COLO668 (cell line): ENCODE measurements at regions not wholly inside any gene's neighbourhood (a gene's known extent, or its start where the extent isn't known, plus 50 kb on each side); places are given as distances from the start of the nearest gene placed in this dataset.

Experiments used
- DNase-seq: peaks from one replicate; lab custom pipeline; 2025; ENCODE audit not compliant: unreplicated experiment; lab: John Stamatoyannopoulos, UW

DNA sequence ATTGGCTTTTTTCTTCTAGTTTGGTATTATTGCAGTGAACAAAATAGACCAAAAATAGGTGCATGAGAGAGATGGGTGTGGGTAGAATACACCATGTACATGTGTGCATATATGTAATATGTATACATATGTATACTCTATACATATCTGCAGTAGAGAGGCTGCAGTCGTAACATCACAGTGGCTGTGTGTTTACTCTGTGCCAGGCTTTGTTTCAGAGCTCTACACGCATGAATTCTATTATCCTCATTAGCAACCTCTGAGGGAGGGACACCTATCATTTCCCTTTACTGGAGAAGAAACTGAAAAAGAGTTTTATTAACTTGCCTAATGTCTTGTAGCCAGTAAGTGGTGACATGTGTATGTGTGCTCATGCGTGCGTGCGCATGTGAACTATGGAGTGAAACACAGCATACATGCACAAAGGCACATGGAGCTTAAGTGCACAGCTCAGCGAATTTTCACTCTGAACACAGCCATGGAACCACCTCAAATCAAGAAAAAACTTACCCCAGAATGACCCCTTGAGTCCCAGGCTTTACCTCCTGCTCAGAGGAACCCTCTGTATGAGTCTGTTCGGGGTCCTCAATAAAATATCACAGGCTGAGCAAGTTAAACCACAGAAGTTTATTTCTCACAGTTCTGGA is 452.5 kb downstream of the CDH26 start:
- no peak for DNase-seq

GRCh38 chr20:60411813-60412212 is 453.6 kb downstream of the CDH26 start:
- DNase-seq: no peak

- no peak for DNase-seq
These were observed 462.5 kb downstream of the CDH26 start for GRCh38 chr20:60420676-60421229.

- no peak for DNase-seq
These were observed 464.6 kb downstream of the CDH26 start for GRCh38 chr20:60422848-60423247.

- DNase-seq: no peak
These were observed 466.2 kb downstream of the CDH26 start for GRCh38 chr20:60424267-60424902.

DNA sequence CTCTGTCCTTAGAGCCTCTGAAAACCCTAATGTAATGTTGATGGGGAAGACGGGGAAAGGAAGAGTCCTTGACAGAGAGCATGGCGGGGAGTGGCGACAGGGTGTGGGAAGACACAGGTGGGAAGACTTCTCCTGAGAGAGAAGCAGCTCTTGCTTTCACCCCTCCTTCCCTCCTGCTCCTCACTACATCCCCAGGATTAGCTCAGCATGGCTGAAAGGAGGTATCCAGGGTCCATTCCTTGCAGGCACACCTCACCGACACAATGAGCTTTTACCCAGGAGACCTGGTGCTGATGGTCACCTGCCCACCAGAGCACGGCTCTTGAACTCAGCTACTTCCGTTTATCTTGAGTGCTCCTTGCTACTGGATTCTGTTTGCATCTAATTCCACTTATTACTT is 469.3 kb downstream of the CDH26 start:
- no peak for DNase-seq

DNA sequence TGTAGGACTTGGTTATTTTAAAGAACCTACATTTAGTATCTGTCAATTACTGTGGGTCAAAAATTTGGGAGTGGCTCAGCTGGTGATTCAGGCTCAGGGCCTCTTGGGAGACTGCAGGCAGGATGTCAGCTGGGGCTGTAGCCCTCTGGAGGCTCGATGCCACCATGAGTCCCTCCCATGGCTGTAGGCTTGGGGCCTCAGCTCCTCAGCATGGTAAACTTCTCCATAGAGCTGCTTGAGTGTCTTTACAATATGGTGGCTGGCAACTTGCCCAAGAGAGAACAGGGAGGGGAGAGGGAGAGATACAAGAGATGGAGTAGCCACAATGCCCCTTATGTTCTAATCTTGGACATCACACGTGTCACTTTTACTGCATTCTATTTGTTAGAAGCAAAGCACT is 470.4 kb downstream of the CDH26 start:
- DNase-seq: no peak

DNA sequence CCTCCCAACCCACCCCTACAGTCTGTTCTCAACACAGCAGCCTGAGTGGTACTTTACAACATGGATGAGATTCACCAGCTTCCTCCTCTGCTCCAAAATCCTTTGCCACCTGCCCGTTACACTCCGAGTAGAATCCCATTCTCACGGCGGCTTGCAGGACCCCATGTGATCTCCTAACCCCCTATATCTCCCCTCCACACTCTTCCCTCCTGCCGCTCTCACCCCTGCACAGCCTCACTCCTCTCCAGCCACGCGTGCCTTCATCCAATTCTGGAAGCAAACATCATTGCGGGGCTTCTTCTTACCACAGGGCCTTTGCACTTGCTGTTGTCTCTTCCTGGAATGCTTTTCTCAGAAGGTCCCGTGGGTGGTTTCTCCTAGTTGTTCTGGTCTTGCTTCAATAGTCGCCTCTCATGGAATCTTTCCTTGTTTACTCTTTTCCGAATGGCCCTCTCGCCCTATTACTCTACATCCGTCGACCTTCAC is 472.3 kb downstream of the CDH26 start:
- no peak for DNase-seq

DNA sequence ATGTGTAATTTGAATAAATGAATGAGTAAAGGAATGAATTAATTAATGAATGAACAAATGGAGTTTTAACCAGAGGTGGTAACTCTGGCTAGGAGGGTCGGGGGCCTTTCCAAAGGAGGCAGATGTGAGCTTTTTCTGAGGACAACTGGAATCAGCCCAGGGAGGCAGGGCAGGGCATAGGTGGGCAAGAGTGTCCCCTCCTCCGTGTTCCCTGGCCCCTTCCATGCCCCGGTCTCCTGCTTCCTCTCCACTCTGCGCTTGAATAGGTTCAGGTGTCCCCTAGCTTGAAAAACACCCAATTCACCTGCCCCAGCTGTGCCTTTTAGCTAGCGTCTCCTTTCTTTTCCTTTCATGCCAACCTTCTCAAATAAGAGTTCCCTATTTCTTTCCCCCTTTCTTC is 473.1 kb downstream of the CDH26 start:
- no peak for DNase-seq

- DNase-seq: no peak
These were observed 479.2 kb downstream of the CDH26 start for GRCh38 chr20:60437418-60437817.

DNA sequence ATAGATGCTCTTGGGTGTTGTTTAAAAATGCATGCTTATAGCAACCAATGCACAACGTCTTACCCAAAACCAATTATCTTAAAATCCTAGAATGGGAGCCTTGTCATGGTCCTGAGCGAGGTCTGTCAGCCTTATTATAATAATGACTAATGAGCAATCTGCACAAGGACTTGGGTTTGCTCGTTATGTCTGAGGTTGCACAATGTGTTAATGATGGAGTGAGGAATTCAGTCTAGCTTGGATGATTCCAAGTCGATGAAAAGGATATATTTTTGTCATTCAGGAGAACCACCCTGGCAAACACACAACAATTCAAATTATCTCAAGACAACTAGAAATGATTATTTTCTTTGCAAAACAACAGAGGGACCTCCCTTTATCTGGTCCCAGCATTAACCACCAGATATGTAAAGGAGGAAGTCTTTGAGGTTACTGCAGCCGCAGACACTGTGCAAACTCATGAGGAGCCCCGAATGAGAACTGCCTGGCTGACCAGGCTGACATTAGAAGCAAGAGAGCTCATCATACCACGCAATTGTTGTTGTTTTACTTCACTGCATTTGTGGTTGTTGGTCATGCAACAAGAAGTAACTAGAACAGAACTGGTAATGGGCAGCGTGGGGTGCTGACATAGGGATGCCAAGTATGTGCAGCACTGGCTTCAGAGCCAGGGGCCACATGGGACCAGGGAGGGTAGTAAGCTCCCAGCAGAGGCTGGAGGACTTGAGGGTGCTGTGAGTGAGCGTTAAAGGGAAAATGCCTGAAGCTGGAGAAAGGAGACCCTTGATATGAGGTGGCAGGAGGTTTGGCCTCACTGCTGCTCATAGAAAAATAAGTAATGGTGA is 488.3 kb downstream of the CDH26 start:
- DNase-seq: no peak

DNA sequence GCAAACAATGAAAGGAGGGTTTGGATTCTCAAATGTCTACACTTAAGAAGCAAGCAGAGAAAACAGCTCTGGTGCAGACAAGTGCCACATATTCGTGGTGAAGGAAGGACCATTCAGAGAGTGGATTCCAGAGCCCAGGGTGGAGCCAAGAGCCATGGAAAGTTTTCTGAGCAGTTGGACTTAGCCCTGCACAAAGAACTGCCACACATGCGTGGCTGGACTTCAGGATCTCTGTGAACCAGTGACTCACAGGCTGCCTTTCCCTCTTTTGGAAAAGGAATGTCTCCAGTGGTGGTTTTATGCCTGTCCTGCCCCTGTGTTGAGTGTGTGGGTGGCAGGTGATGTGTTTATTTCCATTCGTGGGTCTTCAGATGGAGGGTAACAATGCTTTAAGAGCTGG is 489.5 kb downstream of the CDH26 start:
- no peak for DNase-seq

DNA sequence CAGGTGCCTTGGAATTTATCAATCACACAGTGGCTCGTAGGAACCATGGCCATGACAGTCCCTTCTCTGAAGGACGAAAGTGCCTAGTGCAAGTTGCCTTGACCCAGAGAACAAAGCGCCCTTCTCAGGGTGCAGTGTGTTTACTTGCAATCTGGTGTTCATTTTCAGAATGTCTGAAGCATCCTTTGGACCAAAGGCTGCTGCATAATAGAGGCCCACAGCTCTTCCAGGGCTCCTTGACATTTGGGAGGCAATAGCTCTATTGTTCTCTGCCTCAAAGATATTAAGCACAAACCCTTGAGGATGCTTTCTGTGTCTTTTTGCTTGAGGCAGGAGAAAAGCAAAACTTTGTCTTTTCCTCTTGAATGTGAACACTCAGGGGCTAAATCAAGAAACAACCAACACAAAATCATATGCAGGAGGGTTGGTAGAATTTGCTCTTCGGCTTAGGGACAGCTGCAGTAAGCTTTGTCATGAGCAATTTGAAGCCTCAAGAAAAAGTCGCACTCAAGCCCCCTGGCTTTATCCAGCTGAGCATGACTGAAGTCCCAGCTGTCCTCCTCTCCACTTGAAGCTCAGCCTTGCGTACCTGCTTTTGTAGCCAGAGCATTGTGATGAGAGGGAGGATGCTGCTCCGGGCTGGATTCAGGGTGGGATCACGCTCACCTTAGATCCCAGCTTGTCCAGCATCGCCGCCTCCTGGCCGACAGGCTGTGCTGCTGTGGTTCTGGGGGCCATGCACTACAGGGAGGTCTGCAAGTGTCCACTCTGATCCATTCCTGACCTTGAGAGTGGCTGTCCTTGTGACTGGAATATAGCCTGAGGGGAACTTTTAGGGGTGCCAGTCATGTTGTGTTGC is 495.4 kb downstream of the CDH26 start:
- DNase-seq: no peak

GRCh38 chr20:60454491-60454890 is 496.3 kb downstream of the CDH26 start:
- DNase-seq: no peak

DNA sequence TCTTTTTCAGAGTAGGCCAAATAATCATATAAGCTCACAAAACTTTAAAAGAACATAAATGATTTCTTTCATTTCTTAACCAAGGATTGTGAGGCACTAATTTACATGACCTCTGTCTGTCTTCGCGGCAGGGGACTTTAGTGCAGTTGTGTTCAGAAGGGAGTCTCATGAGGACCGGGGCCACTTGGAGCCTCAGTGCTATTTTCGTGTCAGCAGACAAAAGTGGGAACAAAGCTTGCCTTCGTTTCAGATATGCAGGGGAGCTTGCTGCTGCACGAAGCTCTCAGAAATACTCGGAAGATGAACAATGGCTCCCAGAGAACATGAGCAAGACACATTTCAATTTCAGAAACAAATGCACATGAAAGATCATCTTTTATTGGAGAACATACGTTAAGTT is 497.0 kb downstream of the CDH26 start:
- DNase-seq: no peak

- DNase-seq: no peak
These were observed 501.0 kb downstream of the CDH26 start for GRCh38 chr20:60459212-60459611.

GRCh38 chr20:60461993-60462392 is 503.8 kb downstream of the CDH26 start:
- no peak for DNase-seq

GRCh38 chr20:60463798-60464197 is 505.6 kb downstream of the CDH26 start:
- DNase-seq: no peak

DNA sequence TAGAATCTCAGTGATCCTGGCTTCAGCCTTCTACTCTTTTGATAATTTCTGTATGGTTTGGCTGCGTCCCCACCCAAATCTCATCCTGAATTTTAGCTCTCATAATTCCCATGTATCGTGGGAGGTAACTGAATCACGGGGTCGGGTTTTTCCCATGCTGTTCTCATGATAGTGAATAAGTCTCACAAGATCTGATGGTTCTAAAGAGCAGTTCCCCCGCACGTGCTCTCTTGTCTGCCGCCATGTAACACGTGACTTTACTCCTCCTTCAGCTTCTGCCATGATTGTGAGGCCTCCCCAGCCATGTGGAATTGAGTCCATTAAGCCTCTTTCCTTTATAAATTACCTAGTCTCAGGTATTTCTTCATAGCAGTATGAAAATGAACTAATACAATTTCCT is 507.2 kb downstream of the CDH26 start:
- DNase-seq: no peak

DNA sequence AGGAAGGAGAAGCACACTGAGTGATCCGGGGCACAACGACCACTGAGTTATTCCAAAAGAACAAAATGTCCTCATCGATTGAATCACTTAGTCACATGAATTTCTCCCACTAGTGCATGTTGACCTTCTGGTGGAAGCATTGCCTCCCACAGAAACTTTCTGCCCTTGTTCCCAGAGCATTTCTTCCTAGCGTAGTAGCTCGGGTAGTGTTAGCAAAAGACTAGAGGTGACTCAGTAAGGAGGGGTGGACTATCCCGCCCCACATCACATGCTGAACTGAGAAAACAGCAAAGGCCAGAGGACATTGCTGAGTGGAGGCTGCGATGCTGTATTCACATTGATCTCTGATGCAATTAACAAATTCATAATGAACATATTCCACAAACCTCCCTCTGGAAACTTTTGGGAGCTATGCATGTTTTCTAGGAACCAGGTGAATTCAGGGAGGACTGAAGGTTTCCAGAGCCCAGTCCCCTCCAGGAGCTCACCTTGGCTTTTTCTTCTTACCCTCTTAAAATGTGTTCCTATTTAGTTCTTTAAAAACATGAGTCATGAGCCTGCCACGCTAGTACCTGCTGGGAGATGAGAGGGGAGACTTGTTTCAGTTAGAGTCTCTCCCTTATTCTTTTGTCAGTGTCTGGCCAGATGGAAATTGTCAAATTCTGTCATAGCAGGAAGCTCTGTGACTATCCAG is 507.9 kb downstream of the CDH26 start:
- DNase-seq: no peak
